ENCODE measurements at regions not wholly inside any gene's neighbourhood (a gene's known extent, or its start where the extent isn't known, plus 50 kb on each side); places are given as distances from the start of the nearest gene placed in this dataset.
"Not testable (repeated sequence)": the region's sequence is repeated elsewhere in the genome, so short reads cannot be mapped to it uniquely, and the experiment has no call there.

GRCh38 chr22:22171357-22172218 is 73.0 kb upstream of the VPREB1 start:
- ATAC-seq (no peak), DNase-seq (ENCODE audit: low spot score) (no peak)
- intact Hi-C loops (cut with DNase I), result no loop called here

- DNase-seq (ENCODE audit: low spot score) (no peak), ATAC-seq (no peak)
Observed at GRCh38 chr22:22169923-22170322, 74.7 kb upstream of the VPREB1 start.

GRCh38 chr22:22168941-22169867 is 75.4 kb upstream of the VPREB1 start:
- intact Hi-C loops (cut with DNase I), result no loop called here
- ATAC-seq (no peak), DNase-seq (ENCODE audit: low spot score) (no peak)

More at GRCh38 chr22:22169923-22170322, 74.7 kb upstream of the VPREB1 start:
- intact Hi-C loops (cut with DNase I), result no loop called here

GRCh38 chr22:22168190-22168940 is 76.2 kb upstream of the VPREB1 start:
- intact Hi-C loops (cut with DNase I), result no loop called here
- no peak for DNase-seq (ENCODE audit: low spot score)
- no peak for ATAC-seq

- intact Hi-C loops (cut with DNase I), result no loop called here
- no peak for DNase-seq (ENCODE audit: low spot score)
- ATAC-seq, result no peak
Observed at GRCh38 chr22:22167791-22168189, 76.8 kb upstream of the VPREB1 start.

- DNase-seq (ENCODE audit: low spot score) (no peak), ATAC-seq (no peak)
- intact Hi-C loops (cut with DNase I), result no loop called here
Observed at GRCh38 chr22:22166941-22167713, 77.5 kb upstream of the VPREB1 start.

- intact Hi-C loops (cut with DNase I), result no loop called here
- no peak for DNase-seq (ENCODE audit: low spot score)
- no peak for ATAC-seq
Observed at GRCh38 chr22:22165936-22166710, 78.5 kb upstream of the VPREB1 start.

GRCh38 chr22:22164541-22165272 is 79.9 kb upstream of the VPREB1 start:
- intact Hi-C loops (cut with DNase I), result no loop called here
- ATAC-seq (no peak), DNase-seq (ENCODE audit: low spot score) (no peak)

GRCh38 chr22:22161924-22162851 is 82.4 kb upstream of the VPREB1 start:
- ATAC-seq (no peak), DNase-seq (ENCODE audit: low spot score) (no peak)
- intact Hi-C loops (cut with DNase I), result no loop called here

- DNase-seq (ENCODE audit: low spot score); ATAC-seq; intact Hi-C loops (cut with DNase I): not testable (repeated sequence)
Observed at GRCh38 chr22:22160768-22161167, 83.8 kb upstream of the VPREB1 start.

GRCh38 chr22:22159384-22159783 is 85.2 kb upstream of the VPREB1 start:
- ATAC-seq, result no peak
- no peak for DNase-seq (ENCODE audit: low spot score)
- intact Hi-C loops (cut with DNase I), result no loop called here

GRCh38 chr22:22158965-22159364 is 85.6 kb upstream of the VPREB1 start:
- ATAC-seq, result no peak
- DNase-seq (ENCODE audit: low spot score), result no peak
- intact Hi-C loops (cut with DNase I), result no loop called here

GRCh38 chr22:22158207-22158816 is 86.3 kb upstream of the VPREB1 start:
- DNase-seq (ENCODE audit: low spot score) (no peak), ATAC-seq (no peak)
- intact Hi-C loops (cut with DNase I), result no loop called here

- ATAC-seq (no peak), DNase-seq (ENCODE audit: low spot score) (no peak)
- intact Hi-C loops (cut with DNase I), result no loop called here
Observed at GRCh38 chr22:22157348-22157725, 87.2 kb upstream of the VPREB1 start.

- peak; percentile 46 for ATAC-seq
- no peak for DNase-seq (ENCODE audit: low spot score)
- intact Hi-C loops (cut with DNase I), result no loop called here
Observed at GRCh38 chr22:22156716-22157347, 87.8 kb upstream of the VPREB1 start.
